Skeletal muscle satellite cell (primary cell): ENCODE measurements at regions not wholly inside any gene's neighbourhood (a gene's known extent, or its start where the extent isn't known, plus 50 kb on each side); places are given as distances from the start of the nearest gene placed in this dataset.

Experiments used
- H3K27me3 ChIP-seq: 2 replicates; pipeline ENCODE4 v1.7.0; 2013; ENCODE audit warnings: low read length; ENCODE audit not compliant: control insufficient read depth, insufficient read depth
- H3K36me3 ChIP-seq: 2 replicates; pipeline ENCODE4 v1.7.0; 2013; ENCODE audit warnings: mild to moderate bottlenecking, control low read depth, low read length; ENCODE audit not compliant: insufficient read depth
- H3K4me1 ChIP-seq: 2 replicates; pipeline ENCODE4 v1.7.0; 2013; ENCODE audit warnings: low read length; ENCODE audit not compliant: control insufficient read depth, insufficient read depth
- H3K4me2 ChIP-seq: 2 replicates; pipeline ENCODE4 v1.7.0; 2013; ENCODE audit warnings: mild to moderate bottlenecking, low read length
- H3K4me3 ChIP-seq: 2 replicates; pipeline ENCODE4 v1.7.0; 2013; ENCODE audit warnings: low read length
- H3K9ac ChIP-seq: 2 replicates; pipeline ENCODE4 v1.7.0; 2013; ENCODE audit warnings: mild to moderate bottlenecking, low read depth, low read length, moderate library complexity
- H3K9me3 ChIP-seq: replicated peaks from 2 replicates; pipeline ENCODE4 v1.7.0; 2013; ENCODE audit warnings: mild to moderate bottlenecking, control low read depth, low read length

DNA sequence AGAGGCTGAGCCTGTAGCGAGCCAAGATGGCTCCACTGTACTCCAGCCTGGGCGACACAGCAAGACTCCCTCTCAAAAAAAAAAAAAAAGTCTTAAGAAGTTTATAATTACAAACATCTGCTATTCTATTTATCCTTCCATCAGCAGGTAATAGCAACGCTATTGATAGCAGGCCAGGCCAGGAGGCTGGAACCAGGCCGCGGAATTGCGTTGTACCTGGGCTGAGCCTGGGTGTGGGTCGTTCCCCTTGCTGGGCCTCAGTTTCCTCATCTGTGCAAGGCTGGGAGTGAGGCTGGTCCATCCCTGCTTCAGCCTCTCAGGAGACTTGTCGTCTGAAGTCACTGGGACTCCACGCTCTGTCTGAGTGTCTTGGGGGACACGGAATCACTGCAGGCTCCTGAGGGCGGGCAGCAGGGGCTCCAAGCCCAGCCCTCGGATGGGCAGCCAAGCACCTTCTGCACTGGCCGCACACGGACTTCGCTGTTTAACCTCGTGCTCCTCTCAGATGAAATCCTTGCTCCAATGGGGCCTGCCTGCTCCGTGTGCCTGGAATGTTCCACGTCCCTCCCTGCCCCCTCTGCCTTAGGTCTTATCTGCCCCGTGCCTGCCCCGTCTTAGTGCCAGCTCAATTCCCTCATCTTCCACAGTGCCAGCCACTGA lies 103.9 kb upstream of the C1orf174 start:
- Histone ChIP-seq H3K9ac (no peak overlapping the region), H3K4me3 (no peak overlapping the region), H3K36me3 (no peaks in the 10 kb centered on the region), H3K4me1 (no peaks in the 10 kb centered on the region), H3K4me2 (no peak overlapping the region), H3K9me3 (no peaks in the 10 kb centered on the region), H3K27me3 (no peaks in the 10 kb centered on the region)

DNA sequence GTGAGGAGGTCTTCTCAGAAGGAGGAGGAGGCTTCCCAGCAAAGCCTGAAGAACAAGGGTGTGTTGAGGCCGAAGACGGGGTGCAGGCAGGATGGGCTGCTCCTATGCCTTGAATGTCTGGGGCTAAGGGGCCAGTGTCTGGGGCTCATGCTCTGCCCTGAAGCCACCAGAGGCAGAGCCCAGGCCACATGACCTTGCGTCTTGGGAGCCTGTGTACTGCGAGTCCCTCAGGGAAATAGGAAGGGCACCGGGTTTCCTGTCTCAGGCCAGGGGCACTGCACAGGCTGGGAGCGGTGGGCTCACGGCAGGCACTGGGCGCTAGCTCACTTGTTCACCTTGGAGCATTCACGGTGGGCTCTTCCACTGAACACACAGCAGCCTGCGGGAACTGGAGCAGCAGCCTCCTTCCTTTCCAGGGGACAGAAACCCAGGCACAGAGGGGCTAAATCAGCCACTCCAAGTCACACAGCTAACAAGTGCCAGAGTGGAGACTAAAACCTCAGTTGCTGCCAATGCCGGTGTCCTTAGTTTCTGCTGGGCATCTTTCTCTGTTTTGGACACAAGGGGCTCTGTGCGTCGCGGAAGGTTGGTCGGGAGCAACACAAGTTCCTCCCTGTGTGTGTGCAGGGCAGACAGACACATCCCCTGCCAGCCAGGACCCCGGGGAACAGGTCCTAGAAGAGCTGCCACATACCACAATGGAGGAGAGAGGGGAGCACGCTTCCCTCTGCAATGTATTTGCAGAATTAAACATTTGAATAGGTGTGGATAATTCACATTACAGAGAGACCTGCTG lies 104.8 kb upstream of the C1orf174 start:
- H3K9me3 ChIP-seq = no peaks in the 10 kb centered on the region

DNA sequence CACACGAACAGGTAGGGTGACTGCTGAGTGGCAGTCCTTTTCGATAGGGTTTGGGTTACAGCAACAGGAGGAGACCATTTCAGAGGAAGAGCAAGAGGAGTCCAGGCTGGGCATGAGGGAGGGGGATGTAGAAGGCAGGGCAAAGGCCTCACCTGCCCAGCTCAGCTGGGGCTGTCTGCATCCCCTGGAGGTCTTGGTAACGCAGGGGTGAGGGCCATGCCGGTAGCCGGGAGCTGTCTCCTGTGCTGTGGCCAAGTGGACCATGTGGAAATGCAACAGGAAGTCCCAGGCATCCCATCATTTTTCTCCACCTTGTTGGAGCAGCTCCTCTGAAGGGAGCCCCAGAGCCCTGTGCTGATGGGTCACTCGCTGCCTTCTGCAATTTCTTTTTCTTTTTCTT lies 105.4 kb upstream of the C1orf174 start:
- H3K36me3 ChIP-seq = no peaks in the 10 kb centered on the region
- no peak overlapping the region for H3K4me2 ChIP-seq
- H3K4me3 ChIP-seq = no peak overlapping the region
- H3K4me1 ChIP-seq = no peaks in the 10 kb centered on the region
- H3K9ac ChIP-seq = no peak overlapping the region
- no peaks in the 10 kb centered on the region for H3K27me3 ChIP-seq
- no peaks in the 10 kb centered on the region for H3K9me3 ChIP-seq

More for the DNA sequence above, 104.8 kb upstream of the C1orf174 start:
- Histone ChIP-seq H3K4me3 (no peak overlapping the region), H3K4me1 (no peaks in the 10 kb centered on the region), H3K27me3 (no peaks in the 10 kb centered on the region), H3K36me3 (no peaks in the 10 kb centered on the region), H3K9ac (no peak overlapping the region), H3K4me2 (no peak overlapping the region)

DNA sequence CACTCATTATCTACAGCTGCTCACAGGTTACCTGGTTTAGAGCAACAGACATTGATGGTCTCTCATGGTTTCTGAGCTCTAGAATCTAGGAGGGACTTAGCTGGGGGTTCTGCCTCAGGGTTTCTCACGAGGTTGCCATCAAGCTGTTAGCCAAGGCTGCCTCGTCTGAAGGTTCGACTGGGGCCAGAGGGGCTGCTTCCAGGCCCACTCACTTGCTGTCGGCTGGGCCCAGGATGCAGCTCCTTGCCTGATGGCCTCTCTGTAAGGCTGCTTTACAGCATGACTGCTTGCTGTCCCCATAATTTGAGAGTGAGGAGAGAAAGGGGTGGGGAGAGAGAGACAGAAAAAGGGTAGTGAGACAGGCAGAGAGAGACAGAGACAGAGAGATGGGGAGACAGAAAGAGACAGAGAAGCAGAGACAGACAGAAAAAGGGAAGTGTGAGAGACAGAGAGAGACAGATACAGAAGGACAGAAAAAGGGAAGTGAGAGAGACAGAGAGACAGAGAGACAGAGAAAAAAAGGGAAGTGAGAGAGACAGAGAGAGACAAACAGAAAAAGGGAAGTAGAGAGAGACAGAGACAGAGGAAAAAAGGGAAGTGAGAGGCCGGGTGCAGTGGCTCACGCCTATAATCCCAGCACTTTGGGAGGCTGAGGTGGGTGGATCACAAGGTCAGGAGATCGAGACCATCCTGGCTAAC lies 106.8 kb upstream of the C1orf174 start:
- no peaks in the 10 kb centered on the region for H3K9me3 ChIP-seq
- no peak overlapping the region for H3K9ac ChIP-seq

DNA sequence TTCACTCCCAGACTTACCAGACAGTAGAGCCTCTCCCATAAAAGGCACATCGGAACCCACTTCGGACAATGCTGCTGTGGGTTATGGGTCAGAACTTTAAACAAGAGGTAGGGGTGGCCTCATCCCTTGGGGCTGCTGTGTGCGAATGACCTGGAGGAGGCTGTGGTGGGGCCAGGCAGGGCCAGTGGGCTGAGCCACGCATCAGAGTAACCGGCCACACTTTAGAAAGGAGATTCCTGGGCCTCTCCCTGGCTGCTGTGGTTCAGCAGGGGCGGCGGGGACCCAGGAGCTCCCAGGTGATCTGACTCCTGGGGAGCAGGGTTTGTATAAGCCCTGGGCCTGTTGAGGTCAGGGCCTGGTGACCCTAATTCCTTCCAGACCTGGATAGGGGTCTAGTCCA lies 110.2 kb upstream of the C1orf174 start:
- H3K4me1 ChIP-seq = no peaks in the 10 kb centered on the region
- H3K27me3 ChIP-seq = no peaks in the 10 kb centered on the region
- no peak overlapping the region for H3K4me2 ChIP-seq
- no peak overlapping the region for H3K9ac ChIP-seq
- no peaks in the 10 kb centered on the region for H3K36me3 ChIP-seq
- H3K9me3 ChIP-seq = no peaks in the 10 kb centered on the region
- H3K4me3 ChIP-seq = no peak overlapping the region

More for the DNA sequence above, 106.8 kb upstream of the C1orf174 start:
- Histone ChIP-seq H3K4me2 (no peak overlapping the region), H3K36me3 (no peaks in the 10 kb centered on the region), H3K4me3 (no peak overlapping the region), H3K27me3 (no peaks in the 10 kb centered on the region), H3K4me1 (no peaks in the 10 kb centered on the region)

DNA sequence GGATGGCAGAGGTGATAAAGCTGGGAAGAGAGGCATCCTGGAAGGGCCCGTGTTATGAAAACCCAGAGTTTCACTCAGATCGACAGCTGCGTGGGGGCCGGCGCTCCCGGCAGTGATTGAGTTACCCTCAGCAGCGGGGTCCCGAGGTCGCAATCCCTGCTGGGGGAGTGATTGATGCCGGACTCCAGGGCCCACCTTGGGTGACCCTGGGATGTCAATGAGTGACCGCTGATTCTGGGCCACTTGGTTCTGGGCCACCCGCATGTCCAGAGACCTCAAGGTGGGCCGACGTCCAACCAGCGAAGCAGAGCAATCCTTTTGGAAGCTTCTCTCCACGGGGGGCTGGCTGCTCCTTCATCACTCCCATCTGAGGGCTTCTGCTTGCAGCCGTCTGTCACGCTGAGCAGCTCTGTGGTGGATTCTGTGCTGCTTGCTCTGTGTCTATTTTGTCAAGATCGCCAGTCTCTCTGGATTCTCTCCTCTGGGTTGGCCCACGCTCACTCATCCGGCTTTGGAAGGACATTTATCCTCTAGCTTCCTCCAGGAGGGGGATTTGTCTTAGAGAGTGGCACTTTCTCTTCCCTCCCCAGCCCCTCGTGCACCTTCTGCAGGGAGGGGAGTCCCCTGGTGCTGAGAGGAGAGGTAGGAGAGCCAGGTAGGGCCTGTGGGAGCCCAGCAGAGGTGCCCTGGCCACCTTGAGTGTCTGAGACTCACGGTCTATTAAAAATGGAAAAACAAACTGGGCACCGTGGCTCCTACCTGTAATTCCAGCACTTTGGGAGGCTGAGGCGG lies 110.9 kb upstream of the C1orf174 start:
- H3K9me3 ChIP-seq = no peaks in the 10 kb centered on the region

DNA sequence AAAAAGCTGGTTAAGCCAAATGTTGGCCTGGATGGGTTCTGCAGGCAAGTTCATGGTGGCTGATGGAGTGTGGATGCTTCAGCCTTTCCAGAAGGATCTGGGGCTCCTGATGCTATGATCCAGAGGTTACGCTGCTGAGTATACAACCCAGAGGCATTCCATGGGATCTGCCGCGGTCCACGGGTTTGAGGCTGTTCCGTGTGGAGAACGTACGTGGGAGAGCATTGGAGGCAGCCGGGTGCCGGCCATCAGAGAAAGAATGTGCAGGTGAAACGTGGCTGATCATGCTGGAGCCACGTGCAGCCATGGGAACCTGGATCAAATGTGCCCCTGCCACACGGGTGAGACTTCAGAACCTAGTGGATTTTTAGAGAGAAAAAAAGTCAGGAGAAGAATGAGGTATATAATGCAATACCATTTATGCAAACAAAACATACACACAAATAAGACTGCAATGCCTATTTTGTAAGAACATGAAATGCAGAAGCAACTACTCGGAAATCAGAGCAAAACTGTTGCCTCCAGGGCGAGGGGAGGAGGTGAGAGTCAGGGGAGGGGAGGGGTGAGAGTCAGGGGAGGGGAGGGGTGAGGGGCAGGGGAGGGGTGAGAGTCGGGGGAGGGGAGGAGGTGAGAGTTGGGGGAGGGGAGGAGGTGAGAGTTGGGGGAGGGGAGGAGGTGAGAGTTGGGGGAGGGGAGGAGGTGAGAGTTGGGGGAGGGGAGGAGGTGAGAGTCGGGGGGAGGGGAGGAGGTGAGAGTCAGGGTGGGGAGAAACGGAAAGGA lies 116.5 kb upstream of the C1orf174 start:
- Histone ChIP-seq H3K4me3 (no peak overlapping the region), H3K27me3 (no peaks in the 10 kb centered on the region), H3K9ac (no peak overlapping the region), H3K4me1 (no peaks in the 10 kb centered on the region), H3K9me3 (peaks cover 23% of the 10 kb centered on the region), H3K36me3 (no peaks in the 10 kb centered on the region), H3K4me2 (no peak overlapping the region)

More for the DNA sequence above, 110.9 kb upstream of the C1orf174 start:
- H3K4me2 ChIP-seq = no peak overlapping the region
- H3K9ac ChIP-seq = no peak overlapping the region
- H3K4me1 ChIP-seq = no peaks in the 10 kb centered on the region
- H3K36me3 ChIP-seq = no peaks in the 10 kb centered on the region
- H3K27me3 ChIP-seq = no peaks in the 10 kb centered on the region
- H3K4me3 ChIP-seq = no peak overlapping the region

DNA sequence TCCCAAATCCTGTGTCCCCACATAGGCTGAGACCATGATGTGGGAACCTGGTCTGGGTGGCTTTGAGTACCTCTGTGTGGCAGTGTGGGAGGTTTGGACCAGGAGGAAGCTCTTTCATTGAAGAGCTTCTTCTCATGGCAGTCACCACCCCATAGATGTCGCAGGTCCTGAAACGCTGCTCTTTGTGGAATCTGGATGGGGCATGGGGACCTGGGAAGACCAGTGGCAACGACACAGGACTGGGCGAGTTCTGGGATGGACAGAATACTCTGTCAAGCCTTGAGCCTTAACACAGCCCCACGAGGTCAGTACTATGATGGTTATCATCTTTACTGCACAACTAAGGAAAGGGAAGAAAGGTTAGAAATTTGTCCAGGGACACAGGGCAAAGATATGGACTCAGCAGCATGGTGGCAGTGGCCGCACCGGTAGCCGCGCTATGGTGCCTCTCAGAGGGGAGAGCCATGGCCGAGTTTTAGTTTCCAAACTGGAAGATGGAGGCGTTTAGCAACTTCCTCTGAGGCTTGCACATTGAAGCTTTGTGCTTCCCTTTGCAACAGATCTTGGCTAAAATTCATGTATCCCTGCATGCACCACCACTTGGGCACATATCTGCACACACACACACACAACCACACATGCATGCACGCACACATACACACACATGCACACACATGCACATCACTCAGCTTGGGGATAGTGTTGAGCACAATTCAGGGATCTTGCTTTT lies 117.7 kb upstream of the C1orf174 start:
- Histone ChIP-seq H3K36me3 (no peaks in the 10 kb centered on the region), H3K27me3 (no peaks in the 10 kb centered on the region), H3K9me3 (peaks cover 23% of the 10 kb centered on the region), H3K4me2 (no peak overlapping the region), H3K9ac (no peak overlapping the region), H3K4me1 (no peaks in the 10 kb centered on the region), H3K4me3 (no peak overlapping the region)

DNA sequence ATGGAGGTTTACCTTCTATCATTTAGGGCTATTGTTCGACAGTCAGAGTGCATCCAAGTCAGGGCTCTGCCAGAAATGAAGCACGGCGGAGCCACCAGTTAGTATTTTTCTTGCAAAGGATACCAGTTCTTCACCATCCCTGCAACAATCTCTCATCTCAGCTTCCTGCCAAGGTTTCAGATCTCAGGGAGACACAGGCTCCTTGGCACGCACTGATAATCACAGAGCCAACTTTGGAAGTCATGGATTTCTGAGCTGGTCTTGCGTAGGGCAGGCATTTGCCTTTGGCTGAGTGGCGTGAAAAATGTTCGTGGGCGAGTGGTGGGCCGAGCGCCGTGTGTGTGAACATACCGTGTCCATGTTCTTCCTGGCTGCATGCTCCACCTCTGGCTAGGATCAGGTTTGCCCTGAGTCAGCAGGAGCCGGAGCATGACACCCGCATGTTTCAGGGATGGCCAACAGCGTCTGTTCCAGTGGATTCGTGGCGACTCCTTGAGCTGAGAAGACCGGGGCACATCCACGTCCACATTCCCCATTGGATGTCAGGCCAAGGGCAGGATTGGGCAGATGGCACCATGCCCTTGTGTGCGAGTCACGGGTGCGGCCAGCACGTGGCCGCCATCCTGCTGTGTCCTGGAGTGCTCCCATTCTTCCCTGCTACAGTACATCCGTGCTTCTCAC lies 118.5 kb upstream of the C1orf174 start:
- Histone ChIP-seq H3K9me3 (peaks cover 23% of the 10 kb centered on the region), H3K9ac (no peak overlapping the region), H3K4me3 (no peak overlapping the region), H3K27me3 (no peaks in the 10 kb centered on the region), H3K36me3 (no peaks in the 10 kb centered on the region), H3K4me2 (no peak overlapping the region), H3K4me1 (no peaks in the 10 kb centered on the region)

DNA sequence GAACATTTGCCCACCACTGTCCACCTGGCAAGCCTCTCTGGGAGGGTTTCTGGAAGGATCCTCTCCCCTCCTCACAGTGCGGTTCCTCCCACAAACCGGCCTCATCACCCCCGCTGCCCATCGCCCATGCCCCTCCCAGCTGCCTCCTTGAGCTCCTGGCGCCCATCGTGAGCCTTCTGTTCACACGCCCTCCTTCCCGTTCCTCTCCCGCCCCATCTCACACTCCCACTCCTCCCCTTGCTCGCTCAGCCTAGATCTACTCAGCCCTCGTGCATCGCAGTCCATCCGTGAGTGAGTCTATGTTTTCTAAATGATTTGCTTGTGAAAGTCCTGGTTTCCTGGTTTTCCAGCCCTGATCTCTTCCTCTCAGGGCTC lies 119.1 kb upstream of the C1orf174 start:
- H3K4me1 ChIP-seq = no peaks in the 10 kb centered on the region
- no peak overlapping the region for H3K9ac ChIP-seq
- no peaks in the 10 kb centered on the region for H3K36me3 ChIP-seq
- H3K4me2 ChIP-seq = no peak overlapping the region
- H3K9me3 ChIP-seq = peaks cover 23% of the 10 kb centered on the region
- no peaks in the 10 kb centered on the region for H3K27me3 ChIP-seq
- no peak overlapping the region for H3K4me3 ChIP-seq
